Fibroblast of lung (primary cell): ENCODE measurements at regions not wholly inside any gene's neighbourhood (a gene's known extent, or its start where the extent isn't known, plus 50 kb on each side); places are given as distances from the start of the nearest gene placed in this dataset.
A peak's percentile ranks its signal among the peaks of the same experiment; 100 is the strongest.

Experiments used
- DNase-seq, 2 donors: peaks; one replicate each; pipeline versions ENCODE4 v3.0.0 to v3.0.0-alpha.2; 2010; ENCODE audit warnings: low read depth in 2 of 2
- H2AFZ ChIP-seq: 2 replicates; pipeline ENCODE4 v1.5.1; 2012; ENCODE audit warnings: low read length, control low read depth, inconsistent platforms
- H3K27ac ChIP-seq: 2 replicates; pipeline ENCODE4 v1.5.1; 2011; ENCODE audit warnings: low read length, control low read depth; ENCODE audit not compliant: insufficient read depth
- H3K27me3 ChIP-seq: 2 replicates; pipeline ENCODE4 v1.5.1; 2011; ENCODE audit warnings: mild to moderate bottlenecking, low read length; ENCODE audit not compliant: control insufficient read depth, insufficient read depth
- H3K36me3 ChIP-seq: 2 replicates; pipeline ENCODE4 v1.5.1; 2011; ENCODE audit warnings: low read length; ENCODE audit not compliant: control insufficient read depth, insufficient read depth
- H3K4me1 ChIP-seq: 2 replicates; pipeline ENCODE4 v1.5.1; 2011; ENCODE audit warnings: low read length; ENCODE audit not compliant: control insufficient read depth, insufficient read depth; ENCODE audit errors: extremely low read depth
- H3K4me2 ChIP-seq: 2 replicates; pipeline ENCODE4 v1.5.1; 2011; ENCODE audit warnings: low read length, control low read depth; ENCODE audit not compliant: insufficient read depth; ENCODE audit errors: extremely low read depth
- H3K4me3 ChIP-seq, 4 experiments: fragments of 200-600 bp in 1 of 4; sonication (generic) in 1 of 4; replicated peaks in 1 of 4; 2 replicates each; pipeline ENCODE4 v1.5.1; 2011 to 2016; ENCODE audit warnings: low read length in 4 of 4, low read depth in 3 of 4, mild to moderate bottlenecking in 3 of 4, control low read depth in 2 of 4, inconsistent platforms in 1 of 4, mixed read lengths in 1 of 4; ENCODE audit not compliant: insufficient read depth in 1 of 4; ENCODE audit errors: control extremely low read depth in 1 of 4
- H3K79me2 ChIP-seq: 2 replicates; pipeline ENCODE4 v1.5.1; 2012; ENCODE audit warnings: mild to moderate bottlenecking, low read length, inconsistent platforms; ENCODE audit not compliant: control insufficient read depth, insufficient read depth
- H3K9ac ChIP-seq: 2 replicates; pipeline ENCODE4 v1.5.1; 2011; ENCODE audit warnings: mild to moderate bottlenecking, low read length, control low read depth; ENCODE audit not compliant: insufficient read depth
- H3K9me3 ChIP-seq: 2 replicates; pipeline ENCODE4 v1.5.1; 2012; ENCODE audit warnings: low read depth, low read length; ENCODE audit not compliant: control insufficient read depth, insufficient read depth
- H4K20me1 ChIP-seq: 2 replicates; pipeline ENCODE4 v1.5.1; 2011; ENCODE audit warnings: low read length; ENCODE audit not compliant: control insufficient read depth, insufficient read depth; ENCODE audit errors: extremely low read depth
- CTCF ChIP-seq, 2 donors: IDR thresholded peaks in 1 of 2; conservative IDR thresholded peaks in 1 of 2; 1 replicate in 1 of 2; 2 replicates in 1 of 2; pipeline ENCODE4 v1.5.1; 2011 to 2012; ENCODE audit warnings: low read length in 2 of 2, control low read depth in 1 of 2, inconsistent platforms in 1 of 2, low read depth in 1 of 2, mild to moderate bottlenecking in 1 of 2
- EZH2 ChIP-seq: IDR thresholded peaks from 2 replicates; pipeline ENCODE4 v1.5.1; 2012; ENCODE audit warnings: low read length, control low read depth, mild to moderate bottlenecking; ENCODE audit errors: missing control alignments

- Histone ChIP-seq H3K27ac (no peak overlapping the region), H3K9ac (no peak overlapping the region), H2AFZ (no peak overlapping the region), H4K20me1 (no peaks in the 10 kb centered on the region), H3K36me3 (no peaks in the 10 kb centered on the region), H3K27me3 (no peaks in the 10 kb centered on the region), H3K9me3 (no peaks in the 10 kb centered on the region), H3K4me2 (peak overlapping the region; percentile 84), H3K4me3 (peak overlapping the region in 2 of 4 experiments; percentile 28 to 41), H3K4me1 (peaks cover 18% of the 10 kb centered on the region), H3K79me2 (no peaks in the 10 kb centered on the region)
- TF ChIP-seq CTCF (conservative IDR thresholded peaks at IDR 0.05 in 1 of 2, IDR thresholded peaks at IDR 0.05 in 1 of 2; ENCODE audit: low read depth in 1 of 2, low read length in 2 of 2), result no peak
- TF ChIP-seq EZH2, result no peak
- peak; percentile 5 to 42 for DNase-seq
These were observed 99.3 kb upstream of the CITED2 start for GRCh38 chr6:139473731-139474130.

GRCh38 chr6:139473231-139473701 lies 98.8 kb upstream of the CITED2 start:
- no peak overlapping the region for H3K4me3 ChIP-seq
- H3K79me2 ChIP-seq, result no peaks in the 10 kb centered on the region
- TF ChIP-seq CTCF (conservative IDR thresholded peaks at IDR 0.05 in 1 of 2, IDR thresholded peaks at IDR 0.05 in 1 of 2; ENCODE audit: low read depth in 1 of 2, low read length in 2 of 2) (no peak), EZH2 (no peak)
- H3K36me3 ChIP-seq, result no peaks in the 10 kb centered on the region
- peaks cover 18% of the 10 kb centered on the region for H3K4me1 ChIP-seq
- no peaks in the 10 kb centered on the region for H4K20me1 ChIP-seq
- no peak overlapping the region for H2AFZ ChIP-seq
- no peak overlapping the region for H3K9ac ChIP-seq
- peak overlapping the region; percentile 42 for H3K4me2 ChIP-seq
- no peaks in the 10 kb centered on the region for H3K27me3 ChIP-seq
- no peak overlapping the region for H3K27ac ChIP-seq
- DNase-seq, result peak; percentile 16 to 56
- no peaks in the 10 kb centered on the region for H3K9me3 ChIP-seq

- no peak overlapping the region for H3K27ac ChIP-seq
These were observed 98.0 kb upstream of the CITED2 start for GRCh38 chr6:139472351-139473015.

More at GRCh38 chr6:139472351-139473015, 98.0 kb upstream of the CITED2 start:
- Histone ChIP-seq H3K4me1 (peaks cover 18% of the 10 kb centered on the region), H3K4me2 (peak overlapping the region; percentile 15), H3K4me3 (no peak overlapping the region), H3K79me2 (no peaks in the 10 kb centered on the region), H3K27me3 (no peaks in the 10 kb centered on the region), H3K9ac (no peak overlapping the region), H4K20me1 (no peaks in the 10 kb centered on the region), H3K9me3 (no peaks in the 10 kb centered on the region), H3K36me3 (no peaks in the 10 kb centered on the region), H2AFZ (peak overlapping the region; percentile 63)
- TF ChIP-seq EZH2 (no peak), CTCF (conservative IDR thresholded peaks at IDR 0.05 in 1 of 2, IDR thresholded peaks at IDR 0.05 in 1 of 2; ENCODE audit: low read depth in 1 of 2, low read length in 2 of 2) (no peak)
- DNase-seq, result peak; percentile 55 to 63
